SK-N-SH treated with all-trans-retinoic acid at 6 μM for 48 hours (cell line): ENCODE measurements at regions not wholly inside any gene's neighbourhood (a gene's known extent, or its start where the extent isn't known, plus 50 kb on each side); places are given as distances from the start of the nearest gene placed in this dataset.

Experiments
- ARNTL ChIP-seq: fragments of 450-650 bp; formaldehyde crosslinking; IDR thresholded peaks from 2 replicates; pipeline ENCODE4 v1.5.0; 2020; ENCODE audit warnings: low read depth, mild to moderate bottlenecking, moderate library complexity, borderline replicate concordance
- BACH2 ChIP-seq: fragments of 250-450 bp; sonication (Bioruptor Pico); IDR thresholded peaks from 2 replicates; pipeline ENCODE4 v1.9.0; 2021; ENCODE audit warnings: mild to moderate bottlenecking, borderline replicate concordance
- CSDC2 ChIP-seq: fragments of 250-450 bp; sonication (Bioruptor Pico); IDR thresholded peaks from 2 replicates; pipeline ENCODE4 v1.5.0; 2020; ENCODE audit warnings: mild to moderate bottlenecking, moderate library complexity
- ESRRG ChIP-seq: fragments of 250-450 bp; sonication (Bioruptor Pico); IDR thresholded peaks from 2 replicates; pipeline ENCODE4 v1.6.1; 2021; ENCODE audit warnings: mild to moderate bottlenecking
- ISL1 ChIP-seq: fragments of 250-450 bp; sonication (Bioruptor Pico); IDR thresholded peaks from 2 replicates; pipeline ENCODE4 v2.1.2; 2022; ENCODE audit warnings: mild to moderate bottlenecking, moderate library complexity
- PPARA ChIP-seq: fragments of 250-450 bp; sonication (Bioruptor Pico); IDR thresholded peaks from 2 replicates; pipeline ENCODE4 v1.5.0; 2020; ENCODE audit warnings: mild to moderate bottlenecking, borderline replicate concordance
- TCF4 ChIP-seq: fragments of 250-450 bp; sonication (Bioruptor Pico); IDR thresholded peaks from 2 replicates; pipeline ENCODE4 v1.8.0; 2021; ENCODE audit warnings: mild to moderate bottlenecking, moderate library complexity, borderline replicate concordance
- ZFP3 ChIP-seq: fragments of 250-450 bp; sonication (Bioruptor Pico); IDR thresholded peaks from 2 replicates; pipeline ENCODE4 v1.5.0; 2020; ENCODE audit warnings: mild to moderate bottlenecking, moderate library complexity
- ZNF565 ChIP-seq: fragments of 450-650 bp; formaldehyde crosslinking; conservative IDR thresholded peaks from 2 replicates; pipeline ENCODE4 v1.5.0; 2020; ENCODE audit warnings: low read depth, mild to moderate bottlenecking, moderate library complexity
- ZNF70 ChIP-seq: fragments of 450-650 bp; formaldehyde crosslinking; IDR thresholded peaks from 2 replicates; pipeline ENCODE4 v1.5.0; 2020; ENCODE audit warnings: mild to moderate bottlenecking, moderate library complexity
- ZNF8 ChIP-seq: fragments of 450-650 bp; formaldehyde crosslinking; IDR thresholded peaks from 2 replicates; pipeline ENCODE4 v1.5.0; 2020; ENCODE audit warnings: mild to moderate bottlenecking, moderate library complexity
- TF ChIP-seq, protein P1 (sequence below): fragments of 250-450 bp; sonication (Bioruptor Pico); IDR thresholded peaks from 2 replicates; pipeline ENCODE4 v1.8.0; 2020; ENCODE audit warnings: mild to moderate bottlenecking, moderate library complexity, borderline replicate concordance
- TF ChIP-seq, protein P2 (sequence below): fragments of 250-450 bp; sonication (Bioruptor Pico); IDR thresholded peaks from 2 replicates; pipeline ENCODE4 v1.5.1; 2020; ENCODE audit warnings: low read depth, mild to moderate bottlenecking, moderate library complexity
- TF ChIP-seq, protein P3 (sequence below): fragments of 250-450 bp; sonication (Bioruptor Pico); IDR thresholded peaks from 2 replicates; pipeline ENCODE4 v1.5.0; 2020; ENCODE audit warnings: mild to moderate bottlenecking, moderate library complexity

GRCh38 chr4:79225360-79225759 lies 100.5 kb downstream of the NAA11 start:
- TF ChIP-seq, protein P1, sequence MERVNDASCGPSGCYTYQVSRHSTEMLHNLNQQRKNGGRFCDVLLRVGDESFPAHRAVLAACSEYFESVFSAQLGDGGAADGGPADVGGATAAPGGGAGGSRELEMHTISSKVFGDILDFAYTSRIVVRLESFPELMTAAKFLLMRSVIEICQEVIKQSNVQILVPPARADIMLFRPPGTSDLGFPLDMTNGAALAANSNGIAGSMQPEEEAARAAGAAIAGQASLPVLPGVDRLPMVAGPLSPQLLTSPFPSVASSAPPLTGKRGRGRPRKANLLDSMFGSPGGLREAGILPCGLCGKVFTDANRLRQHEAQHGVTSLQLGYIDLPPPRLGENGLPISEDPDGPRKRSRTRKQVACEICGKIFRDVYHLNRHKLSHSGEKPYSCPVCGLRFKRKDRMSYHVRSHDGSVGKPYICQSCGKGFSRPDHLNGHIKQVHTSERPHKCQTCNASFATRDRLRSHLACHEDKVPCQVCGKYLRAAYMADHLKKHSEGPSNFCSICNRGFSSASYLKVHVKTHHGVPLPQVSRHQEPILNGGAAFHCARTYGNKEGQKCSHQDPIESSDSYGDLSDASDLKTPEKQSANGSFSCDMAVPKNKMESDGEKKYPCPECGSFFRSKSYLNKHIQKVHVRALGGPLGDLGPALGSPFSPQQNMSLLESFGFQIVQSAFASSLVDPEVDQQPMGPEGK (CRISPR knock-in tag) = no peak
- TF ChIP-seq ARNTL (CRISPR knock-in tag) (no peak), PPARA (no peak), TCF4 (no peak), ESRRG (CRISPR knock-in tag) (no peak), ZNF70 (CRISPR knock-in tag) (no peak), ISL1 (CRISPR knock-in tag) (no peak), ZFP3 (CRISPR knock-in tag) (no peak), ZNF8 (CRISPR knock-in tag) (no peak), BACH2 (CRISPR knock-in tag) (no peak), CSDC2 (CRISPR knock-in tag) (no peak), ZNF565 (CRISPR knock-in tag) (no peak)
- TF ChIP-seq, protein P2, sequence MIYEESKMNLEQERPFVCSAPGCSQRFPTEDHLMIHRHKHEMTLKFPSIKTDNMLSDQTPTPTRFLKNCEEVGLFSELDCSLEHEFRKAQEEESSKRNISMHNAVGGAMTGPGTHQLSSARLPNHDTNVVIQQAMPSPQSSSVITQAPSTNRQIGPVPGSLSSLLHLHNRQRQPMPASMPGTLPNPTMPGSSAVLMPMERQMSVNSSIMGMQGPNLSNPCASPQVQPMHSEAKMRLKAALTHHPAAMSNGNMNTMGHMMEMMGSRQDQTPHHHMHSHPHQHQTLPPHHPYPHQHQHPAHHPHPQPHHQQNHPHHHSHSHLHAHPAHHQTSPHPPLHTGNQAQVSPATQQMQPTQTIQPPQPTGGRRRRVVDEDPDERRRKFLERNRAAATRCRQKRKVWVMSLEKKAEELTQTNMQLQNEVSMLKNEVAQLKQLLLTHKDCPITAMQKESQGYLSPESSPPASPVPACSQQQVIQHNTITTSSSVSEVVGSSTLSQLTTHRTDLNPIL (CRISPR knock-in tag) = no peak
- TF ChIP-seq, protein P3, sequence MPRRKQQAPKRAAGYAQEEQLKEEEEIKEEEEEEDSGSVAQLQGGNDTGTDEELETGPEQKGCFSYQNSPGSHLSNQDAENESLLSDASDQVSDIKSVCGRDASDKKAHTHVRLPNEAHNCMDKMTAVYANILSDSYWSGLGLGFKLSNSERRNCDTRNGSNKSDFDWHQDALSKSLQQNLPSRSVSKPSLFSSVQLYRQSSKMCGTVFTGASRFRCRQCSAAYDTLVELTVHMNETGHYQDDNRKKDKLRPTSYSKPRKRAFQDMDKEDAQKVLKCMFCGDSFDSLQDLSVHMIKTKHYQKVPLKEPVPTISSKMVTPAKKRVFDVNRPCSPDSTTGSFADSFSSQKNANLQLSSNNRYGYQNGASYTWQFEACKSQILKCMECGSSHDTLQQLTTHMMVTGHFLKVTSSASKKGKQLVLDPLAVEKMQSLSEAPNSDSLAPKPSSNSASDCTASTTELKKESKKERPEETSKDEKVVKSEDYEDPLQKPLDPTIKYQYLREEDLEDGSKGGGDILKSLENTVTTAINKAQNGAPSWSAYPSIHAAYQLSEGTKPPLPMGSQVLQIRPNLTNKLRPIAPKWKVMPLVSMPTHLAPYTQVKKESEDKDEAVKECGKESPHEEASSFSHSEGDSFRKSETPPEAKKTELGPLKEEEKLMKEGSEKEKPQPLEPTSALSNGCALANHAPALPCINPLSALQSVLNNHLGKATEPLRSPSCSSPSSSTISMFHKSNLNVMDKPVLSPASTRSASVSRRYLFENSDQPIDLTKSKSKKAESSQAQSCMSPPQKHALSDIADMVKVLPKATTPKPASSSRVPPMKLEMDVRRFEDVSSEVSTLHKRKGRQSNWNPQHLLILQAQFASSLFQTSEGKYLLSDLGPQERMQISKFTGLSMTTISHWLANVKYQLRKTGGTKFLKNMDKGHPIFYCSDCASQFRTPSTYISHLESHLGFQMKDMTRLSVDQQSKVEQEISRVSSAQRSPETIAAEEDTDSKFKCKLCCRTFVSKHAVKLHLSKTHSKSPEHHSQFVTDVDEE = no peak
